RWPE1 (cell line): ENCODE measurements at regions not wholly inside any gene's neighbourhood (a gene's known extent, or its start where the extent isn't known, plus 50 kb on each side); places are given as distances from the start of the nearest gene placed in this dataset.
A peak's percentile ranks its signal among the peaks of the same experiment; 100 is the strongest.

Experiments used
- CTCF ChIA-PET: fragments of 350-600 bp; sonication (Branson Sonifier 250); formaldehyde crosslinking; extraction: SDS; loops from one replicate; lab custom pipeline; 2021; lab: Yijun Ruan, JAX
- POLR2A ChIA-PET: fragments of 400-600 bp; formaldehyde crosslinking; extraction: SDS; loops from one replicate; lab custom pipeline; 2020; ENCODE audit warnings: antibody characterized with exemption; ENCODE audit not compliant: low non-redundant PET; lab: Yijun Ruan, JAX
- DNase-seq: peaks from one replicate; pipeline ENCODE4 v3.0.0; 2012; ENCODE audit warnings: low spot score
- H3K27ac ChIP-seq: fragments of 450-650 bp; 2 replicates; pipeline ENCODE4 v1.5.1; 2017
- CTCF ChIP-seq: fragments of 450-650 bp; conservative IDR thresholded peaks from 2 replicates; pipeline ENCODE4 v1.5.1; 2017; ENCODE audit warnings: low read depth, mild to moderate bottlenecking

DNA sequence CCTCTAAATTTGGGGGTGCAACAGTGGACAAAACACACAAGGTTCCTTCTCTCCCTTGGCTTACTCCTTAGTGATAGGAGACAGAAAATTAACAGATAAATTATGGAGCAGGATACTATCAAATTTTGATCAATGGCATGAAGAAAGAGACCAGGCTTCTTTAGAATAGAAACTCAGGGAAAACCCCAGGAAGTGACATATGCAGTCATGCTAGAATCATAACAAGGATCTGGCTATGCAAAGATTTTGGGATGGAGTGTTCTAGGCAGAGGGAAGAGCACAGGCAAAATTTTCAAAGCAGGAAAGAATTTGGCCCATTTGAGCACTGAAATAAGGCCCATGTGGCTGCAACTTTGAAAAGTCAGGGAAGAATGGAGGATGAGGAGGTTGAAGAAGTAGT, 182.3 kb upstream of the PLEKHG7 start:
- no peak for DNase-seq
- ChIA-PET POLR2A (no interaction called here), CTCF (no interaction called here)
- no peak overlapping the region for H3K27ac ChIP-seq
- TF ChIP-seq CTCF, result no peak

DNA sequence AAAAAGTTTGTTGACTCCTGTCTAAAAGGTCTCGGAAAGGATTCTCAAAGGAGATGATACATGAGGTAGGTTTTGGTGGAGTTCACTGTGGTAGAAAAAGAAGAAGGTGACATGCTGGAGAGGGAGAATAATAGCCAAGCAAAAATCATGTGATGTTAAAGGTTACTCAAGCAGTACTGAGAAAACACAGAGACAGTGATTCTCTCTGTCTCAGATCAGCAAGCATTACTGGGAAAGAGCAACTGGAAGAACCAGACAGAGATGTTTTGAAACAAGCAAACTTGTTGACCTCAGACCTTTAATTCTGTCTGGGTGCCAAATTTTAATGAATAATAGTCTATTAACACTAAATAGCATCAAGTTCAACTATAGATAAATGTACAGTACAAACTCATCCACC, 183.5 kb upstream of the PLEKHG7 start:
- TF ChIP-seq CTCF, result no peak
- ChIA-PET CTCF (no interaction called here), POLR2A (no interaction called here)
- DNase-seq, result no peak
- no peak overlapping the region for H3K27ac ChIP-seq

DNA sequence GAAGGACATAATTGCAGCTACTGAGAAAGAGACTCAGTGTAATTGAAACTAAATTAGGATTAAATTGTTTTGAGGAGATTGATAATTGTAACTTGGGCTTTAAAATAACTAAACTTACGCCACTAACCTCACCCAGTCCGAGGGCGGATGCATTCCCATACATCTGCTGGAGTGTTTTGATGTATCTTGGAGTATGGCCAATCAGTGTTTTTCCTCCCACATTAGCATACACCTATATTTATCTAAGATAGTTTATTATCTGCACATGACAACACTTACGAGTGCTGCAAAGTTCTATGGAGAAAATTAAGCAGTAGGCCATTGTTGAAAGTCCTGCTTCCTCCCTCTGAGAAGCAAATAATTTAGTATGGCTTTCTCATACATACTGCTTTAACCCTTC, 184.7 kb upstream of the PLEKHG7 start:
- H3K27ac ChIP-seq, result no peak overlapping the region
- ChIA-PET CTCF (no interaction called here), POLR2A (no interaction called here)
- DNase-seq, result no peak
- TF ChIP-seq CTCF, result no peak

GRCh38 chr12:92516277-92516600, 186.6 kb upstream of the PLEKHG7 start:
- CTCF ChIA-PET, result interaction anchor here (0.8 kb wide), 1 partner anchor 968 kb away, joined by 3 read pairs; no protein-coding TSS in a partner anchor
- no peak for TF ChIP-seq CTCF
- POLR2A ChIA-PET, result no interaction called here
- peak; percentile 64 for DNase-seq
- H3K27ac ChIP-seq, result no peak overlapping the region

GRCh38 chr12:92513231-92513730, 189.5 kb upstream of the PLEKHG7 start:
- ChIA-PET CTCF (interaction anchor here (0.6 kb wide), 1 partner anchor 21 kb away, joined by 3 read pairs; no protein-coding TSS in a partner anchor), POLR2A (no interaction called here)
- H3K27ac ChIP-seq, result no peak overlapping the region
- no peak for DNase-seq
- TF ChIP-seq CTCF, result no peak

DNA sequence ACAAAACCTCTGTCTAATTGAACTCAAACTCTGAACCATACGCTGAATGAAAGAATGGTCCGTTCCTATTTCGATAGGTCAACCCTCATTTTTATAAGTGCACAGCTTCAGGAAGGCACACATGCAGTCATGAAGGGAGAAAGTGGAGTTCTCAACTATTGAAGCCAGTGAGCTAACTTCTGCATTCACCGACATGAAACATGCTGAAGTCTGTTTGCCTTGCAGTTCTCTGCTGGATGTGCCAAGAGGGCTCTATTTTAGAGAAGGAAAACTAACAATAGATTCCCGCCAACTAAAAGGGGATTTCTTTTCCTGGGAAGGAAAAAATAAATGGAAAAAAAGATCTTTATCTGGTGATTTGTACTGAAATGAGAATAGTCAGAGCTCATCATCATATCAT, 191.0 kb upstream of the PLEKHG7 start:
- no peak overlapping the region for H3K27ac ChIP-seq
- TF ChIP-seq CTCF, result no peak
- ChIA-PET POLR2A (no interaction called here), CTCF (interaction anchor here (0.6 to 1.0 kb wide), 2 partner anchors 139 to 148 kb away, joined by 3 to 4 read pairs; no protein-coding TSS in a partner anchor)
- no peak for DNase-seq
